Breast epithelium (tissue), 4 donors: ENCODE measurements at regions not wholly inside any gene's neighbourhood (a gene's known extent, or its start where the extent isn't known, plus 50 kb on each side); places are given as distances from the start of the nearest gene placed in this dataset.

Source experiments
- DNase-seq, 2 donors: peaks; one replicate each; pipeline ENCODE4 v3.0.0-alpha.2; 2019; ENCODE audit warnings: low spot score in 2 of 2
- H3K27ac ChIP-seq, 2 donors: fragments of 200-600 bp; sonication (generic) in 1 of 2; one replicate each; pipeline ENCODE4 v1.5.1; 2016 to 2019; ENCODE audit warnings: mild to moderate bottlenecking in 1 of 2
- H3K27me3 ChIP-seq, 2 donors: fragments of 200-600 bp; sonication (generic) in 1 of 2; one replicate each; pipeline versions ENCODE4 v1.5.1 to v1.6.0; 2017 to 2019; ENCODE audit warnings: control low read depth in 1 of 2, mild to moderate bottlenecking in 1 of 2
- H3K36me3 ChIP-seq: fragments of 200-600 bp; one replicate; pipeline ENCODE4 v1.5.1; 2019
- H3K4me1 ChIP-seq, 2 donors: fragments of 200-600 bp; sonication (generic); one replicate each; pipeline ENCODE4 v1.5.1; 2016 to 2019; ENCODE audit warnings: control low read depth in 1 of 2
- H3K4me3 ChIP-seq, 3 donors: fragments of 200-600 bp; sonication (generic); 1 replicate in 2 of 3; 2 replicates in 1 of 3; pipeline ENCODE4 v1.5.1; 2016 to 2019; ENCODE audit warnings: mild to moderate bottlenecking in 3 of 3, moderate library complexity in 2 of 3
- H3K9me3 ChIP-seq, 2 donors: fragments of 200-600 bp; sonication (generic) in 1 of 2; one replicate each; pipeline ENCODE4 v1.5.1; 2016 to 2019; ENCODE audit warnings: control low read depth in 1 of 2
- POLR2A ChIP-seq: fragments of 450-650 bp; IDR thresholded peaks from one replicate; pipeline ENCODE4 v1.6.1; 2016; ENCODE audit warnings: antibody characterized with exemption, mild to moderate bottlenecking, moderate library complexity
- POLR2AphosphoS5 ChIP-seq, 3 donors: sonication (generic); formaldehyde crosslinking; IDR thresholded peaks; one replicate each; pipeline ENCODE4 v1.6.1; 2017; ENCODE audit warnings: antibody characterized with exemption in 3 of 3
- intact Hi-C: fragments of 100-400 bp; cut with DNase I; formaldehyde crosslinking; loops from one replicate; pipeline ENCODE4 v1.15.1; 2023; ENCODE audit warnings: low total_unique reads
- TF ChIP-seq, protein P1 (sequence below), 3 donors: fragments of 450-650 bp; IDR thresholded peaks; one replicate each; pipeline ENCODE4 v1.5.1; 2016 to 2017; ENCODE audit warnings: antibody characterized with exemption in 3 of 3, mild to moderate bottlenecking in 3 of 3, moderate library complexity in 3 of 3

DNA sequence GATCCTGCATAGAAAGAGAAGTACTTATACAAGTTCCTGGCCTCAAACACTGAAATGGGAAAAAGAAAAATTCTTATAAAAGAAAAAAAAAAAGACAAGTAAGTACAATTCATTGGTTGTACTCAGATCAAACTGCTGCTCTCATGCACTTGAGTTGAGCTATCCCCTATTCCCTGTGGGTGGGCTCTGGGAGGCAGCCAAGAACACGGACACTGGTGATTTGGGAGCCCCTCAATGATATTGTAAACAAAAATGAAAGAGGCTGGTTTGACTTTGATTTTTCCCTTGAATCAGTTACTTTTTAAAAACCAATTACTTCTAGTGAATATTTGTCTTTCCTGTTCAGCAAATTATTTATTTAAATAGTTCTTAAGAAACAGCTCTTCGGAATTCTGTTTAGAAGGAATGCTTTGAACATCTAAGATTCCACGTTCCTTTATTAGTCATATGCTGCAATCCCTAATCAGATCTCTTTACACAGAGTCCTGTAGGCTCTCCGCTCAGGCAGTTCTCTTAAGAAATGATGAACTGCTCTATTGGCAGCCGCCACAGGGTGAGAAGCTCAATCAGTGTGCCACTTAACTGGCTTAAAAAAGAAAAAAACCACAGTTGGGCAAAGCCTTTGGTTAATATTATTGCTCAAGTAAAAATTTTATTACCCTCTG, 225.1 kb downstream of the TMEM182 start:
- Histone ChIP-seq H3K4me1 (no peaks in the 10 kb centered on the region), H3K27ac (no peak overlapping the region), H3K4me3 (no peak overlapping the region), H3K27me3 (no peaks in the 10 kb centered on the region), H3K36me3 (no peaks in the 10 kb centered on the region), H3K9me3 (no peaks in the 10 kb centered on the region)
- DNase-seq = no peak
- TF ChIP-seq POLR2AphosphoS5 (IDR thresholded peaks at IDR 0.05) = no peak
- TF ChIP-seq POLR2A = no peak
- TF ChIP-seq, protein P1, sequence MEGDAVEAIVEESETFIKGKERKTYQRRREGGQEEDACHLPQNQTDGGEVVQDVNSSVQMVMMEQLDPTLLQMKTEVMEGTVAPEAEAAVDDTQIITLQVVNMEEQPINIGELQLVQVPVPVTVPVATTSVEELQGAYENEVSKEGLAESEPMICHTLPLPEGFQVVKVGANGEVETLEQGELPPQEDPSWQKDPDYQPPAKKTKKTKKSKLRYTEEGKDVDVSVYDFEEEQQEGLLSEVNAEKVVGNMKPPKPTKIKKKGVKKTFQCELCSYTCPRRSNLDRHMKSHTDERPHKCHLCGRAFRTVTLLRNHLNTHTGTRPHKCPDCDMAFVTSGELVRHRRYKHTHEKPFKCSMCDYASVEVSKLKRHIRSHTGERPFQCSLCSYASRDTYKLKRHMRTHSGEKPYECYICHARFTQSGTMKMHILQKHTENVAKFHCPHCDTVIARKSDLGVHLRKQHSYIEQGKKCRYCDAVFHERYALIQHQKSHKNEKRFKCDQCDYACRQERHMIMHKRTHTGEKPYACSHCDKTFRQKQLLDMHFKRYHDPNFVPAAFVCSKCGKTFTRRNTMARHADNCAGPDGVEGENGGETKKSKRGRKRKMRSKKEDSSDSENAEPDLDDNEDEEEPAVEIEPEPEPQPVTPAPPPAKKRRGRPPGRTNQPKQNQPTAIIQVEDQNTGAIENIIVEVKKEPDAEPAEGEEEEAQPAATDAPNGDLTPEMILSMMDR (IDR thresholded peaks at IDR 0.05) = no peak
- intact Hi-C loops = no loop called here

DNA sequence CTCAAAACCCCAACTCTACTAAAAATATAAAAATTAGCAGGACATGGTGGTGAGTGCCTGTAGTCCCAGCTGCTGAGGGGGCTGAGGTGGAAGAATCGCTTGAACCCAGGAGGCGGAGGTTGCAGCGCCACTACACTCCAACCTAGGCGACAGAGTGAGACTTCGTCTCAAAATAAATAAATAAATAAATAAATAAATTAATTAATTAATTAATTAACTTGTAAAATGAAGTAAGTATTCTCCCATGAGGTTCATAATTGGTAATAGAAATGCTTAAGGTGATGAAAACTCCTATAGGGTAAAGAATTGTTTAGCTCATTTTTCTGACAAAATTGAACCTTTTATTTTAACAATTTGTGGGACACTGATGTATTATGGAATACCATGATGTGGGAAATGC, 230.8 kb downstream of the TMEM182 start:
- Histone ChIP-seq H3K36me3 (no peaks in the 10 kb centered on the region), H3K9me3 (no peaks in the 10 kb centered on the region), H3K4me3 (no peak overlapping the region), H3K4me1 (no peaks in the 10 kb centered on the region), H3K27me3 (no peaks in the 10 kb centered on the region), H3K27ac (no peak overlapping the region)
- TF ChIP-seq POLR2AphosphoS5 (IDR thresholded peaks at IDR 0.05) (no peak), POLR2A (no peak)
- TF ChIP-seq, protein P1 (IDR thresholded peaks at IDR 0.05) = no peak
- no peak for DNase-seq
- intact Hi-C loops = no loop called here

- DNase-seq = no peak
- no peak overlapping the region for H3K27ac ChIP-seq
- H3K9me3 ChIP-seq = peaks cover 3 to 4% of the 10 kb centered on the region in 2 donors
- H3K27me3 ChIP-seq = no peaks in the 10 kb centered on the region
- intact Hi-C loops = no loop called here
- TF ChIP-seq POLR2AphosphoS5 (IDR thresholded peaks at IDR 0.05) (no peak), POLR2A (no peak)
- TF ChIP-seq, protein P1 (IDR thresholded peaks at IDR 0.05) = no peak
- no peaks in the 10 kb centered on the region for H3K36me3 ChIP-seq
- H3K4me1 ChIP-seq = no peaks in the 10 kb centered on the region
- H3K4me3 ChIP-seq = no peak overlapping the region
Measured at GRCh38 chr2:102999958-103000357, 238.1 kb downstream of the TMEM182 start.

DNA sequence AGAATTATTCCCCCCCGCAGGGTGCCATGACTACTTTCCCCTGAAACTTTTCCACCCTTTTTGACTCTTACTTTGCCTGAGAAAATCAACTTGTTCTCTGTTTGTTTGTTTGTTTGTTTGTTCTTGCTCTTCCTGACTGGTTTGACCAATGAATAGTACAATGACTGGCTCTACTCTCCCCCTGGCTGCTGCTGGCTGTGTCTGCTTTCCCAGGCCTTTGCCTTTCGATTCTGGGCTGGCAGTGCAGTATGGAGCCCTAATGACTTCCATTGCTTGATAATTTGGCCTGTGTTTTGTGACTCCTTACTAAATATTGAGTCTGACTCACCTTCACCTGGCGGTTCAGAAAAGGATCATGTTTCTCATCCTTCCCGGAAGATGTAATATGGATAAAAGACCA, 241.1 kb downstream of the TMEM182 start:
- DNase-seq = no peak
- Histone ChIP-seq H3K36me3 (no peaks in the 10 kb centered on the region), H3K27ac (no peak overlapping the region), H3K4me1 (no peaks in the 10 kb centered on the region), H3K27me3 (no peaks in the 10 kb centered on the region), H3K9me3 (peaks cover 3 to 4% of the 10 kb centered on the region in 2 donors), H3K4me3 (no peak overlapping the region)
- TF ChIP-seq, protein P1 (IDR thresholded peaks at IDR 0.05) = no peak
- TF ChIP-seq POLR2A = no peak
- TF ChIP-seq POLR2AphosphoS5 (IDR thresholded peaks at IDR 0.05) = no peak
- intact Hi-C loops = no loop called here

DNA sequence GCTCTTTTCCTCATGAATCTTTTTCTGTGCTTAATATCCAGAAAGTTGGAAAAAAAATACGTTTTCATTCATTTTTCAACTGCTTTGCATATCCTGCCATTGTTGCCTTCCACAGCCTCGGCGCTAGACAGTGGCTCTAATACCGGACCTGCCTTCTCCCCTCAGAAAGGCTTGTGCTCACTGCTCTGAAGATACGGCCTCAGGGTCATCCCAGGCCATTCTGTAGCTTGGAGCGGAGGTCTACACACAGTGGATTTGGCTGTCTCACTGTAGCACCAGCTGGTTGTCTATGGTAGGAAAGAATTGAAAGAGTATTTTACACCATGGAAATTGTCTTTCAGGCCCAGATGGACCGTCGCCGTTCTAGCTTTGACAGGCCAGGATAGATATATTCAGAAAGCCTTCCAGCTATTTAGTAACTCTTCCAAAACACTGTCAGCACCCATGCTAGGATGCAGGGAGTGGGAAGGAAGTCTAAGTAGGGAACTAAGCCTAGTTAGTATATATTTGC, 242.0 kb downstream of the TMEM182 start:
- DNase-seq = no peak
- intact Hi-C loops = no loop called here
- H3K27ac ChIP-seq = no peak overlapping the region
- H3K4me3 ChIP-seq = no peak overlapping the region
- no peaks in the 10 kb centered on the region for H3K36me3 ChIP-seq
- peaks cover 3 to 4% of the 10 kb centered on the region in 2 donors for H3K9me3 ChIP-seq
- H3K27me3 ChIP-seq = no peaks in the 10 kb centered on the region
- TF ChIP-seq POLR2AphosphoS5 (IDR thresholded peaks at IDR 0.05) (no peak), POLR2A (no peak)
- TF ChIP-seq, protein P1 (IDR thresholded peaks at IDR 0.05) = no peak
- H3K4me1 ChIP-seq = no peaks in the 10 kb centered on the region
